ENCODE measurements at regions not wholly inside any gene's neighbourhood (a gene's known extent, or its start where the extent isn't known, plus 50 kb on each side); places are given as distances from the start of the nearest gene placed in this dataset.

GRCh38 chr1:30199563-30199962, 523.8 kb downstream of the MATN1 start:
- Histone ChIP-seq H3K36me3 (ENCODE audit: insufficient read depth, low read depth, low read length) (no peaks in the 10 kb centered on the region), H3K4me3 (ENCODE audit: low read length) (no peak overlapping the region), H3K9ac (ENCODE audit: low read depth, low read length) (no peak overlapping the region), H3K27ac (ENCODE audit: low read length) (no peak overlapping the region), H3K4me1 (ENCODE audit: insufficient read depth, low read length) (no peaks in the 10 kb centered on the region), H3K9me3 (ENCODE audit: insufficient read depth, low read depth, low read length) (peaks cover 12% of the 10 kb centered on the region; the same call in 1 of the 2 replicates), H3K27me3 (ENCODE audit: insufficient read depth, low read length) (no peaks in the 10 kb centered on the region)

GRCh38 chr1:30198795-30199403, 524.5 kb downstream of the MATN1 start:
- Histone ChIP-seq H3K4me3 (ENCODE audit: low read length) (no peak overlapping the region), H3K9me3 (ENCODE audit: insufficient read depth, low read depth, low read length) (peaks cover 12% of the 10 kb centered on the region; the same call in 1 of the 2 replicates), H3K9ac (ENCODE audit: low read depth, low read length) (no peak overlapping the region), H3K27ac (ENCODE audit: low read length) (no peak overlapping the region), H3K36me3 (ENCODE audit: insufficient read depth, low read depth, low read length) (no peaks in the 10 kb centered on the region), H3K27me3 (ENCODE audit: insufficient read depth, low read length) (no peaks in the 10 kb centered on the region), H3K4me1 (ENCODE audit: insufficient read depth, low read length) (no peaks in the 10 kb centered on the region)

GRCh38 chr1:30198451-30198760, 525.0 kb downstream of the MATN1 start:
- Histone ChIP-seq H3K27ac (ENCODE audit: low read length) (no peak overlapping the region), H3K4me3 (ENCODE audit: low read length) (no peak overlapping the region), H3K9me3 (ENCODE audit: insufficient read depth, low read depth, low read length) (peaks cover 12% of the 10 kb centered on the region; the same call in 1 of the 2 replicates), H3K27me3 (ENCODE audit: insufficient read depth, low read length) (no peaks in the 10 kb centered on the region), H3K4me1 (ENCODE audit: insufficient read depth, low read length) (no peaks in the 10 kb centered on the region), H3K36me3 (ENCODE audit: insufficient read depth, low read depth, low read length) (no peaks in the 10 kb centered on the region), H3K9ac (ENCODE audit: low read depth, low read length) (no peak overlapping the region)

- H3K9ac ChIP-seq (ENCODE audit: low read depth, low read length), result no peak overlapping the region
- H3K27me3 ChIP-seq (ENCODE audit: insufficient read depth, low read length), result no peaks in the 10 kb centered on the region
- no peak overlapping the region for H3K4me3 ChIP-seq (ENCODE audit: low read length)
- peaks cover 12% of the 10 kb centered on the region; the same call in 1 of the 2 replicates for H3K9me3 ChIP-seq (ENCODE audit: insufficient read depth, low read depth, low read length)
- no peak overlapping the region for H3K27ac ChIP-seq (ENCODE audit: low read length)
- no peaks in the 10 kb centered on the region for H3K4me1 ChIP-seq (ENCODE audit: insufficient read depth, low read length)
- no peaks in the 10 kb centered on the region for H3K36me3 ChIP-seq (ENCODE audit: insufficient read depth, low read depth, low read length)
Observed at GRCh38 chr1:30197639-30198450, 525.5 kb downstream of the MATN1 start.

GRCh38 chr1:30196872-30197638, 526.3 kb downstream of the MATN1 start:
- Histone ChIP-seq H3K9me3 (ENCODE audit: insufficient read depth, low read depth, low read length) (peaks cover 12% of the 10 kb centered on the region; the same call in 1 of the 2 replicates), H3K27ac (ENCODE audit: low read length) (no peak overlapping the region), H3K4me1 (ENCODE audit: insufficient read depth, low read length) (no peaks in the 10 kb centered on the region), H3K4me3 (ENCODE audit: low read length) (no peak overlapping the region), H3K36me3 (ENCODE audit: insufficient read depth, low read depth, low read length) (no peaks in the 10 kb centered on the region), H3K27me3 (ENCODE audit: insufficient read depth, low read length) (no peaks in the 10 kb centered on the region), H3K9ac (ENCODE audit: low read depth, low read length) (no peak overlapping the region)

GRCh38 chr1:30196457-30196856, 526.9 kb downstream of the MATN1 start:
- no peak overlapping the region for H3K4me3 ChIP-seq (ENCODE audit: low read length)
- no peaks in the 10 kb centered on the region for H3K4me1 ChIP-seq (ENCODE audit: insufficient read depth, low read length)
- no peaks in the 10 kb centered on the region for H3K27me3 ChIP-seq (ENCODE audit: insufficient read depth, low read length)
- H3K9me3 ChIP-seq (ENCODE audit: insufficient read depth, low read depth, low read length), result peaks cover 12% of the 10 kb centered on the region; the same call in 1 of the 2 replicates
- no peak overlapping the region for H3K27ac ChIP-seq (ENCODE audit: low read length)
- no peak overlapping the region for H3K9ac ChIP-seq (ENCODE audit: low read depth, low read length)
- H3K36me3 ChIP-seq (ENCODE audit: insufficient read depth, low read depth, low read length), result no peaks in the 10 kb centered on the region

- Histone ChIP-seq H3K4me1 (ENCODE audit: insufficient read depth, low read length) (no peaks in the 10 kb centered on the region), H3K27ac (ENCODE audit: low read length) (no peak overlapping the region), H3K9ac (ENCODE audit: low read depth, low read length) (no peak overlapping the region), H3K27me3 (ENCODE audit: insufficient read depth, low read length) (no peaks in the 10 kb centered on the region), H3K36me3 (ENCODE audit: insufficient read depth, low read depth, low read length) (no peaks in the 10 kb centered on the region), H3K4me3 (ENCODE audit: low read length) (no peak overlapping the region), H3K9me3 (ENCODE audit: insufficient read depth, low read depth, low read length) (peaks cover 6% of the 10 kb centered on the region; the same call in 1 of the 2 replicates)
Observed at GRCh38 chr1:30195424-30196134, 527.8 kb downstream of the MATN1 start.

GRCh38 chr1:30194741-30195423, 528.5 kb downstream of the MATN1 start:
- H3K9me3 ChIP-seq (ENCODE audit: insufficient read depth, low read depth, low read length), result peaks cover under 1% of the 10 kb centered on the region; the same call in 1 of the 2 replicates
- H3K36me3 ChIP-seq (ENCODE audit: insufficient read depth, low read depth, low read length), result no peaks in the 10 kb centered on the region
- H3K4me1 ChIP-seq (ENCODE audit: insufficient read depth, low read length), result no peaks in the 10 kb centered on the region
- H3K4me3 ChIP-seq (ENCODE audit: low read length), result no peak overlapping the region
- H3K9ac ChIP-seq (ENCODE audit: low read depth, low read length), result no peak overlapping the region
- H3K27ac ChIP-seq (ENCODE audit: low read length), result no peak overlapping the region
- no peaks in the 10 kb centered on the region for H3K27me3 ChIP-seq (ENCODE audit: insufficient read depth, low read length)

- H3K4me1 ChIP-seq (ENCODE audit: insufficient read depth, low read length), result no peaks in the 10 kb centered on the region
- H3K4me3 ChIP-seq (ENCODE audit: low read length), result no peak overlapping the region
- no peaks in the 10 kb centered on the region for H3K27me3 ChIP-seq (ENCODE audit: insufficient read depth, low read length)
- H3K27ac ChIP-seq (ENCODE audit: low read length), result no peak overlapping the region
- H3K36me3 ChIP-seq (ENCODE audit: insufficient read depth, low read depth, low read length), result no peaks in the 10 kb centered on the region
- no peaks in the 10 kb centered on the region for H3K9me3 ChIP-seq (ENCODE audit: insufficient read depth, low read depth, low read length)
- H3K9ac ChIP-seq (ENCODE audit: low read depth, low read length), result no peak overlapping the region
Observed at GRCh38 chr1:30194046-30194619, 529.3 kb downstream of the MATN1 start.

- H3K9me3 ChIP-seq (ENCODE audit: insufficient read depth, low read depth, low read length), result no peaks in the 10 kb centered on the region
- H3K4me1 ChIP-seq (ENCODE audit: insufficient read depth, low read length), result no peaks in the 10 kb centered on the region
- no peak overlapping the region for H3K27ac ChIP-seq (ENCODE audit: low read length)
- H3K36me3 ChIP-seq (ENCODE audit: insufficient read depth, low read depth, low read length), result no peaks in the 10 kb centered on the region
- H3K27me3 ChIP-seq (ENCODE audit: insufficient read depth, low read length), result no peaks in the 10 kb centered on the region
- H3K9ac ChIP-seq (ENCODE audit: low read depth, low read length), result no peak overlapping the region
- H3K4me3 ChIP-seq (ENCODE audit: low read length), result no peak overlapping the region
Observed at GRCh38 chr1:30192969-30193630, 530.3 kb downstream of the MATN1 start.
